ENCODE measurements at regions not wholly inside any gene's neighbourhood (a gene's known extent, or its start where the extent isn't known, plus 50 kb on each side); places are given as distances from the start of the nearest gene placed in this dataset.
"Not testable (repeated sequence)": the region's sequence is repeated elsewhere in the genome, so short reads cannot be mapped to it uniquely, and the experiment has no call there.

GRCh38 chr5:17864903-17865302 lies 230.6 kb downstream of the TAF11L14 start:
- H3K4me1 Mint-ChIP-seq (ENCODE audit: low read depth); H3K4me3 Mint-ChIP-seq; DNase-seq; H3K27me3 Mint-ChIP-seq; H3K36me3 Mint-ChIP-seq (ENCODE audit: low read depth); H3K27ac Mint-ChIP-seq: not testable (repeated sequence)
- peaks cover 35% of the 10 kb centered on the region for H3K9me3 Mint-ChIP-seq

DNA sequence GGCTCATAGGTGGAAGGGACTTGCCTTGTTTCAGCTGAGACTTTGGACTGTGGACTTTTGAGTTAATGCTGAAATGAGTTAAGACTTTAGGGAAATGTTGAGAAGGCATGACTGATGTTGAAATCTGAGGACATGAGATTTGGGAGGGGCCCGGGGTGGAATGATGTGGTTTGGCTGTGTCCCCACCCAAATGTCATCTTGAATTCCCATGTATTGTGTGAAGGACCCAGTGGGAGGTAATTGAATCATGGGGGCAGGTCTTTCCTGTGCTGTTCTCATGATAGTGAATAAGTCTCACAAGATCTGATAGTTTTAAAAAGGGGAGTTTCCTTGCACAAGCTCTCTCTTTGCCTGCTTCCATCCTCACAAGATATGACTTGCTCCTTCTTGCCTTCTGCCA lies 231.7 kb downstream of the TAF11L14 start:
- not testable (repeated sequence) for H3K4me1 Mint-ChIP-seq (ENCODE audit: low read depth); H3K36me3 Mint-ChIP-seq (ENCODE audit: low read depth); H3K27me3 Mint-ChIP-seq; H3K4me3 Mint-ChIP-seq; H3K27ac Mint-ChIP-seq; DNase-seq
- peaks cover 35% of the 10 kb centered on the region for H3K9me3 Mint-ChIP-seq

- Mint-ChIP-seq H3K27ac (no peak overlapping the region), H3K9me3 (peaks cover 30% of the 10 kb centered on the region), H3K36me3 (ENCODE audit: low read depth) (no peaks in the 10 kb centered on the region), H3K4me1 (ENCODE audit: low read depth) (no peaks in the 10 kb centered on the region), H3K27me3 (no peaks in the 10 kb centered on the region), H3K4me3 (no peak overlapping the region)
- no peak for DNase-seq
Observed at GRCh38 chr5:17872204-17872603, 237.9 kb downstream of the TAF11L14 start.

DNA sequence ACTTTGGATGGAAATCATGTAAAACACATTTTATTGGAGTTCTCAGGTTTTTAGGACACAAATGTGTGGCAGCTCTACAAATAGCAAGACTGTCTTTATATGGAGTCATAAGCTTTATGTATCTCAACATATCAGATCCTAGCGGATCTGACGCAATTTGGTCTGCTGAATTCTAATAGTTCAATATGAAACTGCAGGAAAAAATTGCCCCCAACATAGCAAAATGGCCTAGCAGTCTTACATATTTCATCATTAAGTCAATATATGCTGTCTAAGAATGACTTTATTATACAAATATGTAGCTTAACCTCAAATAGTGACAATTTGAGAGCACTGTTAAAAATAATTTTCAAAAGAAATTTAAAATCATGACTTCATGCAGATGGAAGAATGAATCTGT lies 244.3 kb downstream of the TAF11L14 start:
- peaks cover 25% of the 10 kb centered on the region for H3K9me3 Mint-ChIP-seq
- no peaks in the 10 kb centered on the region for H3K36me3 Mint-ChIP-seq (ENCODE audit: low read depth)
- DNase-seq = no peak
- H3K27me3 Mint-ChIP-seq = no peaks in the 10 kb centered on the region
- H3K4me1 Mint-ChIP-seq (ENCODE audit: low read depth) = no peaks in the 10 kb centered on the region
- H3K4me3 Mint-ChIP-seq = no peak overlapping the region
- H3K27ac Mint-ChIP-seq = no peak overlapping the region

DNA sequence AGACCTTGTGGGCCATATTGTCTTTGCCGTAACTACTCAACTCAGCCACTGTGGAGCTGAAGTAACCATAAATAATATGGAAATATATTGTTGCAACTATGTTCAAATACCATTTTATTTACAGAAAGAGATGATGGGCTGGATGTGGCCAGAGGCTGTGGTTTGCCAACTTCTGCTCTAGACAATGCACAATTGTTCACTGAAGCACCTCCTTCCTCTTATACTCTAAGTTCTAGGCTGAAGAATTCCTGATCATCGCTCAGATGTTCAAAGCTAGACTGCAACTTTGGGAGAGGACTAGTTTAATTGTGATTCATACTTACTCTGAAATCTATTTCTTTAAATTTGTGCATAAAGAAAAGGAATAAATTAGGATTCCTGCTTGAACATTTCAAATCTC lies 245.0 kb downstream of the TAF11L14 start:
- no peaks in the 10 kb centered on the region for H3K36me3 Mint-ChIP-seq (ENCODE audit: low read depth)
- peaks cover 21% of the 10 kb centered on the region for H3K9me3 Mint-ChIP-seq
- no peak for DNase-seq
- no peak overlapping the region for H3K4me3 Mint-ChIP-seq
- H3K4me1 Mint-ChIP-seq (ENCODE audit: low read depth) = no peaks in the 10 kb centered on the region
- no peaks in the 10 kb centered on the region for H3K27me3 Mint-ChIP-seq
- no peak overlapping the region for H3K27ac Mint-ChIP-seq

DNA sequence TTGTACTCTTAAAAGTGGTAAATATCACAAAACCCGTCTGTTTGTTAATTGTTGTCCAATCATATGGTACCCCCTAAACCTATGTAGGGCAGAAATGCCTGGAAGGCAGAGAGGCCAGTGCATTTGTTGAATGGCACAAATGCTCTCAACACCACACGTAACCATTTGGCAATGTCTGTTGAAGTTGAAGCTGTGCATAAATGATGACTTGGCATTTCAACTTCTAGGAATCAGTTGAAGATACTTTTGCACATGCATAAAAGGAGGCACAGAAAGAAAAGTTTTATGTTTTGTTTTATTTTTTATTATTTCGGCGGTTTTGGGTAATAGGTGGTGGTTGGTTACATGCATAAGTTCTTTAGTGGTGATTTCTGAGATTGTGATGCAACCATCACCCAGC lies 246.6 kb downstream of the TAF11L14 start:
- Mint-ChIP-seq H3K4me1 (ENCODE audit: low read depth) (no peaks in the 10 kb centered on the region), H3K4me3 (no peak overlapping the region), H3K36me3 (ENCODE audit: low read depth) (no peaks in the 10 kb centered on the region), H3K9me3 (peaks cover 20% of the 10 kb centered on the region), H3K27ac (no peak overlapping the region), H3K27me3 (no peaks in the 10 kb centered on the region)
- DNase-seq = no peak

GRCh38 chr5:17882760-17883488 lies 248.7 kb downstream of the TAF11L14 start:
- Mint-ChIP-seq H3K27me3 (no peaks in the 10 kb centered on the region), H3K36me3 (ENCODE audit: low read depth) (no peaks in the 10 kb centered on the region), H3K4me3 (no peak overlapping the region), H3K27ac (no peak overlapping the region), H3K9me3 (peaks cover 23% of the 10 kb centered on the region), H3K4me1 (ENCODE audit: low read depth) (no peaks in the 10 kb centered on the region)
- no peak for DNase-seq

DNA sequence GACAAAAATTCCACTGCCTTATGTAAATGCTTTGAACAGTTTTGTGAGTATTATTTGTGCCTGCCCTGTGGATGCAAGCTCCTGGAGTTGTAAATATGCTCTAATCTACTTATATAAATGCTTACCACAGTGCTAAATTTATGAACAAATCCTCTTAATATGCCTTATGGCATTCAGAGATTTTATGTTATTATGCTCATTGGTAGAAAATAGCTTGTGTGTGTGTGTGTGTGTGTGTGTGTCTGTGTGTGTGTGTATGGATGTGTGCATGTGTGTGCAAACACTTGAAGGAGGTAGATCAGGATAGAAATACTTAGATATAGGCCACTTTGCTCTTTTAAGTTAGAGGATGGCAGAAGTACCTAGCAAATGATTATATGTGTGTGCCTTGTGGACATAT lies 253.9 kb downstream of the TAF11L14 start:
- Mint-ChIP-seq H3K36me3 (ENCODE audit: low read depth) (no peaks in the 10 kb centered on the region), H3K4me1 (ENCODE audit: low read depth) (no peaks in the 10 kb centered on the region), H3K9me3 (peaks cover 27% of the 10 kb centered on the region)

DNA sequence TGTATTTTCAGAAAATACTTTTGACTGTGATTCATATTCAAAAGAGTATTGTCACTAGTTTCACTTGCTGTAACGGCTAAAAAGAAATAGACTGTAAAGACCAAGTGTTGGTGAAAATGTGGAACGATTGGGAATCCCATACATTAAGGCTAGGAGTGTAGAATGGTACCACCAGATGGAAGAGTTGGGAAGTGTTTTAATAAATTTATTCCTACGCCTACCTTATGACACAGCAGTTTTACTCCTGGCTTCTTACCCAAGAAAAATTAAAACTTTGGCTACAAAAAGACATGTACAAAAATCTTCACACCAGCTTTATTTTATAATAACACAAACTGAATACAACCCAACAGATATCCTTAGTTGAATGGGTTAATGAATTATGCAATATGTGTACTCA lies 256.2 kb downstream of the TAF11L14 start:
- DNase-seq = no peak
- Mint-ChIP-seq H3K27ac (no peak overlapping the region), H3K36me3 (ENCODE audit: low read depth) (no peaks in the 10 kb centered on the region), H3K4me3 (no peak overlapping the region), H3K27me3 (no peaks in the 10 kb centered on the region), H3K9me3 (peaks cover 23% of the 10 kb centered on the region), H3K4me1 (ENCODE audit: low read depth) (no peaks in the 10 kb centered on the region)

More for the DNA sequence above, 253.9 kb downstream of the TAF11L14 start:
- H3K4me3 Mint-ChIP-seq = no peak overlapping the region
- no peak for DNase-seq
- H3K27ac Mint-ChIP-seq = no peak overlapping the region
- no peaks in the 10 kb centered on the region for H3K27me3 Mint-ChIP-seq

DNA sequence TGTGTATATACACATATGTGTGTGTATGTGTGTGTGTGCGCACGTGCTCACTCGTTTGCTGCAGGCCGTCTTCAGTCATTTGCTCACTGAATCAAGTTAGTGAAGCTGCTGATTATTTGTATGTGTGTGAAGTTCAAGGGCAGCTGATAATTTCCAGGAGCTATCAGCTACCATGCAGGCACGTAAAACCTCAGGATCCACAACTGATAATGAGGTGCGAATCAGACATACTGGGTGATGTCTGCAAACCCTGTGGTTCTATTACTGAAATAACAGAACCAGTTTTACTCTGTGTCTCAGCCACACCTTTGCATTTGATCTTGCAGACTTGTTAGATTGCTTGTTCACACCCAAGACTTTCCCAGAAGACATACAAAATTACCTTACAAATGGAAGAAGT lies 257.6 kb downstream of the TAF11L14 start:
- Mint-ChIP-seq H3K4me1 (ENCODE audit: low read depth) (no peaks in the 10 kb centered on the region), H3K4me3 (no peak overlapping the region), H3K27me3 (no peaks in the 10 kb centered on the region), H3K36me3 (ENCODE audit: low read depth) (no peaks in the 10 kb centered on the region), H3K27ac (no peak overlapping the region), H3K9me3 (peaks cover 27% of the 10 kb centered on the region)
- DNase-seq = no peak

GRCh38 chr5:17893026-17893635 lies 258.9 kb downstream of the TAF11L14 start:
- peaks cover 27% of the 10 kb centered on the region for H3K9me3 Mint-ChIP-seq
- H3K36me3 Mint-ChIP-seq (ENCODE audit: low read depth) = no peaks in the 10 kb centered on the region
- no peak for DNase-seq
- H3K4me1 Mint-ChIP-seq (ENCODE audit: low read depth) = no peaks in the 10 kb centered on the region
- no peak overlapping the region for H3K4me3 Mint-ChIP-seq
- H3K27me3 Mint-ChIP-seq = no peaks in the 10 kb centered on the region
- no peak overlapping the region for H3K27ac Mint-ChIP-seq

DNA sequence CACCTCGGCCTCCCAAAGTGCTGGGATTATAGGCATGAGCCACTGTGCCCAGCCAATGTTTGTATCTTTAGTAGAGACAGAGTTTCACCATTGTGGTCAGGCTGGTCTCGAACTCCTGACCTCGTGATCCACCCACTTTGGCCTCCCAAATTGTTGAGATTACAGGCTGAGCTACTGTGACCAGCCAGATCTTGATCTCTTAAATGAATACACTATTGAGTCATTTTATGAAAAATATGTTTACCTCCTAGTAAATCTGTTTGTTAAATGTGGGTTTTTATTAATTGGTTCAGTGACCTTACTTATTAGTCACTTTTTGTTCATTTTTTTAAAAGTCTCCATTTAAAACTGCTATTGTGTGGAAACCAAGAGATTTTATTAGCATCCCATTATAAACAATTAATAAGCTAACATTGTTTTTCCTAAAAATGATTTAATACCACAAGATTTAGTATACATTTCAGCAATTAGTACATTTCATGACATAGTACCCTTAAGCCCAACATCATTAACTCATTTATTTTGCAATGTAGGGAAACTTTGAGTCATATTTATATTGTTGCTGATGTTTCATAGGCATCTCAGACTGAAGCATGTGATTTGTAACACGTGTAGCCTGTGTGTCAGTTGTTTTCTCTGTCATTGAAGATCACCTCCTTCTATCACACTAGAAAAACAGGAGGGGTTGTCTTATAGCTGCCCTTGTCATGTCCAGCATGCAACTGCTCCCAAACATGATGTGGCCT lies 261.2 kb downstream of the TAF11L14 start:
- DNase-seq = no peak
- H3K4me1 Mint-ChIP-seq (ENCODE audit: low read depth) = no peaks in the 10 kb centered on the region
- H3K9me3 Mint-ChIP-seq = peaks cover 23% of the 10 kb centered on the region
- no peaks in the 10 kb centered on the region for H3K36me3 Mint-ChIP-seq (ENCODE audit: low read depth)
- no peak overlapping the region for H3K4me3 Mint-ChIP-seq
- no peaks in the 10 kb centered on the region for H3K27me3 Mint-ChIP-seq
- H3K27ac Mint-ChIP-seq = no peak overlapping the region

- DNase-seq = no peak
- Mint-ChIP-seq H3K9me3 (peaks cover 25% of the 10 kb centered on the region), H3K4me1 (ENCODE audit: low read depth) (no peaks in the 10 kb centered on the region), H3K4me3 (no peak overlapping the region), H3K27me3 (no peaks in the 10 kb centered on the region), H3K36me3 (ENCODE audit: low read depth) (no peaks in the 10 kb centered on the region), H3K27ac (no peak overlapping the region)
Observed at GRCh38 chr5:17896605-17897004, 262.3 kb downstream of the TAF11L14 start.

GRCh38 chr5:17897776-17898175 lies 263.5 kb downstream of the TAF11L14 start:
- Mint-ChIP-seq H3K9me3 (peaks cover 19% of the 10 kb centered on the region), H3K4me3 (no peak overlapping the region), H3K27ac (no peak overlapping the region), H3K36me3 (ENCODE audit: low read depth) (no peaks in the 10 kb centered on the region), H3K27me3 (no peaks in the 10 kb centered on the region), H3K4me1 (ENCODE audit: low read depth) (no peaks in the 10 kb centered on the region)
- DNase-seq = no peak

GRCh38 chr5:17898766-17899165 lies 264.5 kb downstream of the TAF11L14 start:
- no peaks in the 10 kb centered on the region for H3K27me3 Mint-ChIP-seq
- H3K27ac Mint-ChIP-seq = no peak overlapping the region
- H3K36me3 Mint-ChIP-seq (ENCODE audit: low read depth) = no peaks in the 10 kb centered on the region
- DNase-seq = no peak
- H3K9me3 Mint-ChIP-seq = peaks cover 21% of the 10 kb centered on the region
- H3K4me1 Mint-ChIP-seq (ENCODE audit: low read depth) = no peaks in the 10 kb centered on the region
- no peak overlapping the region for H3K4me3 Mint-ChIP-seq

All from activated T-cell treated with anti-CD3 and anti-CD28 coated beads, Interleukin-2, amount 50 U/mL, for 24 hours (primary cell).